Endodermal cell (in vitro differentiated cells): ENCODE measurements at regions not wholly inside any gene's neighbourhood (a gene's known extent, or its start where the extent isn't known, plus 50 kb on each side); places are given as distances from the start of the nearest gene placed in this dataset.

Experiments used
- DNase-seq: peaks from one replicate; pipeline ENCODE4 v3.0.0-alpha.2; 2017
- H3K27ac ChIP-seq: 2 replicates; pipeline ENCODE4 v1.5.1; 2013; ENCODE audit warnings: mild to moderate bottlenecking, low read depth, low read length, moderate library complexity
- H3K27me3 ChIP-seq: 2 replicates; pipeline ENCODE4 v1.6.1; 2013; ENCODE audit warnings: mild to moderate bottlenecking, low read length, moderate library complexity; ENCODE audit not compliant: insufficient read depth, control insufficient read depth, poor library complexity, severe bottlenecking
- H3K36me3 ChIP-seq: 2 replicates; pipeline ENCODE4 v1.7.0; 2013; ENCODE audit warnings: mild to moderate bottlenecking, low read length, moderate library complexity; ENCODE audit not compliant: control insufficient read depth, insufficient read depth
- H3K4me1 ChIP-seq: one replicate; pipeline ENCODE4 v1.7.0; 2013; ENCODE audit warnings: low read length; ENCODE audit not compliant: control insufficient read depth, insufficient read depth
- H3K4me3 ChIP-seq: 2 replicates; pipeline ENCODE4 v1.5.1; 2013; ENCODE audit warnings: mild to moderate bottlenecking, low read length, moderate library complexity
- H3K9ac ChIP-seq: 2 replicates; pipeline ENCODE4 v1.6.1; 2013; ENCODE audit warnings: mild to moderate bottlenecking, low read length, moderate library complexity; ENCODE audit not compliant: poor library complexity, severe bottlenecking; ENCODE audit errors: extremely low read depth
- H3K9me3 ChIP-seq: 2 replicates; pipeline ENCODE4 v1.6.1; 2013; ENCODE audit warnings: mild to moderate bottlenecking, low read length, moderate library complexity; ENCODE audit not compliant: control insufficient read depth
- H3K27ac Mint-ChIP-seq: 2 replicates; pipeline ENCODE4 v1.8.0; 2020; ENCODE audit warnings: mixed read lengths
- H3K27me3 Mint-ChIP-seq: 2 replicates; pipeline ENCODE4 v1.8.0; 2021; ENCODE audit warnings: mild to moderate bottlenecking, mixed read lengths; ENCODE audit not compliant: insufficient read depth
- H3K36me3 Mint-ChIP-seq: 2 replicates; pipeline ENCODE4 v1.8.0; 2020; ENCODE audit warnings: low read depth, mixed read lengths
- H3K4me1 Mint-ChIP-seq: 2 replicates; pipeline ENCODE4 v1.8.0; 2020; ENCODE audit warnings: mixed read lengths
- H3K4me3 Mint-ChIP-seq: 2 replicates; pipeline ENCODE4 v1.8.0; 2020; ENCODE audit warnings: mild to moderate bottlenecking, moderate library complexity, mixed read lengths
- H3K9me3 Mint-ChIP-seq: 2 replicates; pipeline ENCODE4 v1.8.0; 2020; ENCODE audit warnings: mild to moderate bottlenecking, mixed read lengths
- CTCF ChIP-seq: fragments of 200-600 bp; sonication (generic); conservative IDR thresholded peaks from 2 replicates; pipeline ENCODE4 v1.5.0; 2021; ENCODE audit warnings: antibody characterized with exemption, mild to moderate bottlenecking
- WGBS, 2 experiments: methylation state at CpG; one replicate each; pipeline versions ENCODE4 v1.1.5 to v1.1.7; 2013; ENCODE audit warnings: missing lambda C conversion rate in 2 of 2, mixed read lengths in 1 of 2; ENCODE audit not compliant: insufficient coverage in 1 of 2, insufficient read length in 1 of 2; 5-methylcytosine and 5-hydroxymethylcytosine counted together

GRCh38 chr14:85400678-85401077 is 129.3 kb upstream of the FLRT2 start:
- peaks cover 12% of the 10 kb centered on the region for H3K4me1 Mint-ChIP-seq
- no peaks in the 10 kb centered on the region for H3K9me3 Mint-ChIP-seq
- H3K27me3 Mint-ChIP-seq, result no peaks in the 10 kb centered on the region
- no peak overlapping the region for H3K4me3 Mint-ChIP-seq
- H3K27ac Mint-ChIP-seq, result no peak overlapping the region
- DNase-seq, result no peak
- 92 to 94% methylated on average over 2 to 3 of the region's 3 CpGs for WGBS, 2 experiments
- no peaks in the 10 kb centered on the region for H3K36me3 Mint-ChIP-seq
- H3K9ac ChIP-seq, result no peak overlapping the region
- H3K4me3 ChIP-seq, result no peak overlapping the region
- TF ChIP-seq CTCF, result no peak
- H3K27me3 ChIP-seq, result no peaks in the 10 kb centered on the region
- no peaks in the 10 kb centered on the region for H3K9me3 ChIP-seq
- no peak overlapping the region for H3K27ac ChIP-seq
- H3K36me3 ChIP-seq, result no peaks in the 10 kb centered on the region
- no peaks in the 10 kb centered on the region for H3K4me1 ChIP-seq

- Mint-ChIP-seq H3K4me1 (peaks cover 7% of the 10 kb centered on the region), H3K36me3 (no peaks in the 10 kb centered on the region), H3K4me3 (no peak overlapping the region), H3K27me3 (no peaks in the 10 kb centered on the region), H3K9me3 (no peaks in the 10 kb centered on the region), H3K27ac (no peak overlapping the region)
- Histone ChIP-seq H3K9me3 (no peaks in the 10 kb centered on the region), H3K36me3 (no peaks in the 10 kb centered on the region), H3K27ac (no peak overlapping the region), H3K9ac (no peak overlapping the region), H3K4me1 (no peaks in the 10 kb centered on the region), H3K4me3 (no peak overlapping the region), H3K27me3 (no peaks in the 10 kb centered on the region)
- WGBS, 2 experiments, result 89% methylated on average over 1 of the region's 1 CpG
- no peak for TF ChIP-seq CTCF
- no peak for DNase-seq
These were observed 128.6 kb upstream of the FLRT2 start for GRCh38 chr14:85401384-85401783.

- Histone ChIP-seq H3K9ac (no peak overlapping the region), H3K9me3 (no peaks in the 10 kb centered on the region), H3K27me3 (no peaks in the 10 kb centered on the region), H3K36me3 (no peaks in the 10 kb centered on the region), H3K4me3 (no peak overlapping the region), H3K27ac (no peak overlapping the region), H3K4me1 (no peaks in the 10 kb centered on the region)
- no peak for TF ChIP-seq CTCF
- Mint-ChIP-seq H3K36me3 (no peaks in the 10 kb centered on the region), H3K4me3 (no peak overlapping the region), H3K27me3 (no peaks in the 10 kb centered on the region), H3K4me1 (no peaks in the 10 kb centered on the region), H3K27ac (no peak overlapping the region), H3K9me3 (no peaks in the 10 kb centered on the region)
- DNase-seq, result no peak
- 87 to 89% methylated on average over 5 to 7 of the region's 7 CpGs for WGBS, 2 experiments
These were observed 127.3 kb upstream of the FLRT2 start for GRCh38 chr14:85402569-85403162.
